IMR-90 (cell line): ENCODE measurements at regions not wholly inside any gene's neighbourhood (a gene's known extent, or its start where the extent isn't known, plus 50 kb on each side); places are given as distances from the start of the nearest gene placed in this dataset.

ENCODE experiments used
- ATAC-seq: fragments of 200-7000 bp; cut with Tn5 transposase; 2 replicates; pipeline ENCODE4 v1.9.1; 2020; ENCODE audit warnings: low read depth, mild to moderate bottlenecking, moderate library complexity
- BruUV-seq: library from RNA; stranded (reverse); fragments of 400-500 nt; replicated peaks from 2 replicates; lab custom pipeline; 2021; lab: Mats Ljungman, UMichigan
- CTCF ChIA-PET: fragments of 300-600 bp; formaldehyde crosslinking; extraction: SDS; loops from one replicate; lab custom pipeline; 2021; ENCODE audit warnings: antibody characterized with exemption; lab: Yijun Ruan, JAX
- POLR2A ChIA-PET: fragments of 300-600 bp; sonication (Branson Sonifier 250); formaldehyde crosslinking; loops from one replicate; lab custom pipeline; 2022; ENCODE audit warnings: antibody characterized with exemption; ENCODE audit not compliant: unreplicated experiment; lab: Charles Lee
- DNase-seq: peaks from one replicate; pipeline ENCODE4 v3.0.0; 2013
- H2AFZ ChIP-seq: replicated peaks from 2 replicates; pipeline ENCODE3; 2013; ENCODE audit warnings: low read length, mild to moderate bottlenecking; ENCODE audit not compliant: poor library complexity
- H2AK5ac ChIP-seq: 2 replicates; pipeline ENCODE4 v1.6.1; 2013; ENCODE audit warnings: low read depth, low read length, inconsistent platforms
- H2AK9ac ChIP-seq: replicated peaks from 2 replicates; pipeline ENCODE3; 2013; ENCODE audit warnings: mild to moderate bottlenecking, low read depth, low read length, moderate library complexity; ENCODE audit not compliant: poor library complexity
- H2BK120ac ChIP-seq: 2 replicates; pipeline ENCODE4 v1.6.1; 2013; ENCODE audit warnings: low read depth, low read length, inconsistent platforms
- H2BK15ac ChIP-seq: 3 replicates; pipeline ENCODE4 v1.6.1; 2013; ENCODE audit warnings: low read depth, low read length, inconsistent platforms
- H2BK20ac ChIP-seq: 2 replicates; pipeline ENCODE4 v1.6.1; 2013; ENCODE audit warnings: low read depth, mild to moderate bottlenecking, inconsistent platforms, low read length, moderate library complexity
- H2BK5ac ChIP-seq: 2 replicates; pipeline ENCODE4 v1.6.1; 2013; ENCODE audit warnings: mild to moderate bottlenecking, low read depth, low read length, inconsistent platforms; ENCODE audit not compliant: poor library complexity, severe bottlenecking
- H3K14ac ChIP-seq: replicated peaks from 2 replicates; pipeline ENCODE4 v1.6.1; 2013; ENCODE audit warnings: low read depth, low read length, inconsistent platforms
- H3K18ac ChIP-seq: 2 replicates; pipeline ENCODE4 v1.6.1; 2013; ENCODE audit warnings: low read depth, low read length, control low read depth
- H3K23ac ChIP-seq: 2 replicates; pipeline ENCODE4 v1.6.1; 2013; ENCODE audit warnings: low read depth, low read length, inconsistent platforms
- H3K27ac ChIP-seq: 2 replicates; pipeline ENCODE4 v1.5.1; 2013; ENCODE audit warnings: mild to moderate bottlenecking, control low read depth, low read length; ENCODE audit not compliant: insufficient read depth
- H3K27me3 ChIP-seq: 2 replicates; pipeline ENCODE4 v1.6.1; 2013; ENCODE audit warnings: low read length; ENCODE audit not compliant: control insufficient read depth, insufficient read depth
- H3K36me3 ChIP-seq: 2 replicates; pipeline ENCODE4 v1.6.1; 2013; ENCODE audit warnings: low read length, mixed read lengths; ENCODE audit not compliant: control insufficient read depth, insufficient read depth
- H3K4ac ChIP-seq: 2 replicates; pipeline ENCODE4 v1.6.1; 2013; ENCODE audit warnings: low read depth, low read length, inconsistent platforms
- H3K4me1 ChIP-seq: 2 replicates; pipeline ENCODE4 v1.6.1; 2013; ENCODE audit warnings: low read length, mixed read lengths; ENCODE audit not compliant: control insufficient read depth, insufficient read depth
- H3K4me2 ChIP-seq: 2 replicates; pipeline ENCODE4 v1.6.1; 2013; ENCODE audit warnings: low read depth, mild to moderate bottlenecking, control low read depth, low read length, moderate library complexity
- H3K4me3 ChIP-seq: 2 replicates; pipeline ENCODE4 v1.5.1; 2013; ENCODE audit warnings: low read depth, mild to moderate bottlenecking, control low read depth, low read length, moderate library complexity; ENCODE audit not compliant: insufficient read depth
- H3K56ac ChIP-seq: 2 replicates; pipeline ENCODE4 v1.6.1; 2013; ENCODE audit warnings: low read length, inconsistent platforms; ENCODE audit not compliant: insufficient read depth; ENCODE audit errors: extremely low read depth
- H3K79me1 ChIP-seq, 2 experiments: 2 replicates each; pipeline ENCODE4 v1.6.1; 2013; ENCODE audit warnings: low read length in 2 of 2, inconsistent platforms in 1 of 2, low read depth in 1 of 2
- H3K9ac ChIP-seq: 2 replicates; pipeline ENCODE4 v1.6.1; 2013; ENCODE audit warnings: low read depth, low read length, control low read depth
- H3K9me1 ChIP-seq: 2 replicates; pipeline ENCODE4 v1.6.1; 2013; ENCODE audit warnings: low read length, inconsistent platforms; ENCODE audit not compliant: insufficient read depth
- H3K9me3 ChIP-seq: 2 replicates; pipeline ENCODE4 v1.6.1; 2013; ENCODE audit warnings: low read length; ENCODE audit not compliant: control insufficient read depth, insufficient read depth
- H4K20me1 ChIP-seq: 2 replicates; pipeline ENCODE4 v1.6.1; 2013; ENCODE audit warnings: low read length, inconsistent platforms; ENCODE audit not compliant: insufficient read depth
- H4K5ac ChIP-seq: 2 replicates; pipeline ENCODE4 v1.6.1; 2013; ENCODE audit warnings: mild to moderate bottlenecking, low read depth, low read length, control low read depth
- H4K8ac ChIP-seq, 2 experiments: 2 replicates each; pipeline ENCODE4 v1.6.1; 2013; ENCODE audit warnings: low read depth in 2 of 2, low read length in 2 of 2, control low read depth in 1 of 2, inconsistent platforms in 1 of 2
- H4K91ac ChIP-seq: 2 replicates; pipeline ENCODE4 v1.6.1; 2013; ENCODE audit warnings: low read depth, low read length, inconsistent platforms; ENCODE audit not compliant: insufficient read depth
- BHLHE40 ChIP-seq: fragments of 150-350 bp; IDR thresholded peaks from 2 replicates; pipeline ENCODE4 v1.6.1; 2016; ENCODE audit warnings: mild to moderate bottlenecking, low read depth, low read length
- CEBPB ChIP-seq: IDR thresholded peaks from 2 replicates; pipeline ENCODE4 v1.6.1; 2012; ENCODE audit warnings: low read depth, low read length, improper control_type of control experiment
- ELK1 ChIP-seq: fragments of 150-350 bp; IDR thresholded peaks from 2 replicates; pipeline ENCODE4 v1.6.1; 2016; ENCODE audit warnings: low read depth, mild to moderate bottlenecking, low read length, moderate library complexity, borderline replicate concordance
- MXI1 ChIP-seq: IDR thresholded peaks from 2 replicates; pipeline ENCODE4 v1.6.1; 2012; ENCODE audit warnings: low read depth, mild to moderate bottlenecking, low read length, moderate library complexity, borderline replicate concordance
- NFE2L2 ChIP-seq: fragments of 150-350 bp; IDR thresholded peaks from 2 replicates; pipeline ENCODE4 v1.6.1; 2016; ENCODE audit warnings: low read depth, mild to moderate bottlenecking, low read length
- SMC3 ChIP-seq: fragments of 150-350 bp; IDR thresholded peaks from 2 replicates; pipeline ENCODE4 v1.6.1; 2016; ENCODE audit warnings: low read depth, mild to moderate bottlenecking, antibody characterized with exemption, low read length, moderate library complexity
- WGBS, 2 experiments: methylation state at CpG; one replicate each; pipeline versions ENCODE4 v1.1.5 to v1.1.7; 2013; ENCODE audit warnings: missing lambda C conversion rate in 2 of 2; ENCODE audit not compliant: insufficient read length in 1 of 2; ENCODE audit errors: extremely low coverage in 2 of 2; 5-methylcytosine and 5-hydroxymethylcytosine counted together
- dilution Hi-C: fragments of 300-500 bp; cut with HindIII; formaldehyde crosslinking; loops from one replicate; pipeline ENCODE4 v1.14.3; 2018; ENCODE audit warnings: low sequenced_read_pairs; ENCODE audit not compliant: unreplicated experiment
- in situ Hi-C: fragments of 300-500 bp; cut with MboI; formaldehyde crosslinking; loops from 3 replicates; pipeline ENCODE4 v1.14.3; 2019; ENCODE audit warnings: low sequenced_read_pairs, inconsistent platforms, mixed read lengths
- intact Hi-C: fragments of 100-400 bp; cut with micrococcal nuclease; formaldehyde crosslinking; loops from 2 replicates; pipeline ENCODE4 v1.10.0; 2022

- Histone ChIP-seq H3K4me2 (no peak overlapping the region), H3K79me1 (no peaks in the 10 kb centered on the region), H3K27ac (no peak overlapping the region), H2AK5ac (no peak overlapping the region), H4K91ac (no peak overlapping the region), H3K9me1 (no peaks in the 10 kb centered on the region), H3K4me3 (no peak overlapping the region), H3K4ac (no peak overlapping the region), H3K9ac (no peak overlapping the region), H2AK9ac (no peak overlapping the region), H3K18ac (no peak overlapping the region), H3K23ac (no peak overlapping the region), H4K20me1 (no peaks in the 10 kb centered on the region), H2BK120ac (no peak overlapping the region), H2BK20ac (no peak overlapping the region), H3K9me3 (no peaks in the 10 kb centered on the region; the same call in 1 of the 2 replicates), H3K4me1 (no peaks in the 10 kb centered on the region), H4K5ac (no peak overlapping the region), H3K27me3 (no peaks in the 10 kb centered on the region; the same call in 1 of the 2 replicates), H3K56ac (no peak overlapping the region), H4K8ac (no peak overlapping the region), H2BK5ac (no peak overlapping the region), H3K36me3 (no peaks in the 10 kb centered on the region), H2BK15ac (no peak overlapping the region), H3K14ac (no peak overlapping the region), H2AFZ (no peak overlapping the region)
- TF ChIP-seq CEBPB (no peak), BHLHE40 (no peak), MXI1 (no peak), ELK1 (no peak), SMC3 (no peak), NFE2L2 (no peak)
- ChIA-PET CTCF (no interaction called here), POLR2A (no interaction called here)
- in situ Hi-C loops (no loop called here), intact Hi-C loops (no loop called here), dilution Hi-C loops (no loop called here)
- BruUV-seq, result no TSS peak
- ATAC-seq (no peak), DNase-seq (no peak)
- 20% methylated on average over 1 of the region's 7 CpGs; no CpG with 5 or more reads in 1 of the 2 experiments for WGBS, 2 experiments
Observed at GRCh38 chr19:29003641-29004409, 209.1 kb downstream of the UQCRFS1 start.
